Activated CD4-positive, alpha-beta T cell treated with anti-CD3 and anti-CD28 coated beads, Interleukin-2, amount 50 U/mL, for 4 hours (primary cell): ENCODE measurements at regions not wholly inside any gene's neighbourhood (a gene's known extent, or its start where the extent isn't known, plus 50 kb on each side); places are given as distances from the start of the nearest gene placed in this dataset.
"Not testable (repeated sequence)": the region's sequence is repeated elsewhere in the genome, so short reads cannot be mapped to it uniquely, and the experiment has no call there.

Source experiments
- DNase-seq, 2 experiments: peaks; one replicate each; pipeline ENCODE4 v3.0.0-alpha.2; 2020

DNA sequence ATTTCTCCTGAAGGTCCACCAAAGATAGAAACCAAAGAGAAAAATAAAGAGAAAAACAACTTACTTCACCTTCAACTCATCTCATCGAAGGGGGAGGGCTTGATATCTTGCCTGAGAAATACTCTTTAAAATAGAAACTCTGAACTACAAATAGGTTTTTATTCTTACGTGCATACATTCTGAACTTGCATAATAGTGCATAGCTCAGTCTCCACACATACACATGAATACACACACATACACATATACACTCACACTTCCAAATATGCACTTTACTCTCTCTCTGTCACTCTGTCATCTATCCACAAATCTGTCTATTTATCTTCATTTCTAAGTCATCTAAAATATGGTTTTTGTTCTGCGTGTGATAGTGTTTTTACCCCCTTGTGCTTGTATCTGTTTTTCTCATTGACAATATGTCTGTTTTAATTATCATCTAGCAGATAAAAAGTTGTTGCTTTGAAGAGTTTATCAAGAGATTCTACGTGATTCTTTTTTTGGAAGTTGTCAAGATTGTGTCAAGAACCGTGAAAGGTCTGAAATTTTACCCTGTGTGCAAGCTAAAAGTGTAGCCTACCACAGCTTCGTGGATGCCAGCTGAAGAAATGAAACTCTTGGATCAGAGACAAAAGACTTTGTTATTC lies 468.8 kb downstream of the EPM2A start:
- no peak for DNase-seq

DNA sequence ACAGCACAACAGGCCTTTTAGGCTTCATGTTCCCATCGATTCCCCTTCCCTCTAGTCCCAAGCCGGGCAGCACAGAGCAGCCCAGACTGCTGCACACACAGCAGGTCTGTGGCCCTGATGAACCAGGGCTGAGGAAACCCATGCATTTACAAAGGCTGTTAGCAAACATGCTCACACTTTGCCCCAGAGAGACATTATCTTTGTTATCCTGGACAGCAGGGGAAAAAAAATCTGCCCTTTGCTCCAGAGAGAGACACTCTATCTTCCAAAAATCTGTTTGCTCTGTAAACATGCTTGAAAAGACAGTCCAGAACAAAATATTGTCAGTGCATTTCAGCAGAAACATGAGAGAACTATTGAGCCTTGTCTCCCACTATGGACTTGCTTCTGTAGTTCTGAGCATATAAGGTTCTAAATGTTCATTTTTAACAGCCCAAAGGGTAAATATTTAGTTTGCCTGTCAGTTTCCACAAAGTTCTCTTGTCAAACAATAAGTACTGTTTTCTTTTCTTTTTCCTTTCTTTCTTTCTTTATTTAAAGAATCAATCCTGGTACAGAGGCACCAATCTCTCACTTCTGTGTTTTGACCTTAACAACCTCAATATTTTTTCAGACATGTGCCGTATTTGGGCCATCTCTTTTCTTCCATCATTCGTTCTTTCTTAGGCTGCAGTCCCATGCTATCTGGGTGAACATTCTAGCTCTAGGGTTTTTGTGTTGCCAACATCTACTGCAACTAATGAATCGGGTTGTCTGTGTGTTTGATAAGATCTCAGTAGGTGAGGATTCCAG lies 468.0 kb downstream of the EPM2A start:
- DNase-seq, result no peak

DNA sequence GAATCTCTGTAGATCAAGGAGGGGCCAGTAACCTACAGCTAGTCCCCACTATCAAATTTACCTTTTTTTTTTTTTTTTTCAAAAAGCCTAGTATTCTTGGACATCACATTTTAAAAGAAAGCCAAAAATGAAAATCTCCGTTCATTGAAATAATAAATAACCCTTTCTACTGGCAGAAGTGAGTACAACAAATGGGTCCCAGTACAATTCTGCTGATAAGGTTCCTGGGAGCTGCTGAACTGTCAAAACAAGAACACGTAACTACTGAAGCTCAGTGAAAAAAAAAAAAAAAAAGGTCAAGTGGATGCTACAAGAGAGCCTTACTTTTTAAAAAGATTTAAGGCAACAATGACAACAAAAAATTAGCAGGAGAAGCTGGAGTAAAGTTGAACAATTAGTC lies 464.9 kb downstream of the EPM2A start:
- no peak for DNase-seq

DNA sequence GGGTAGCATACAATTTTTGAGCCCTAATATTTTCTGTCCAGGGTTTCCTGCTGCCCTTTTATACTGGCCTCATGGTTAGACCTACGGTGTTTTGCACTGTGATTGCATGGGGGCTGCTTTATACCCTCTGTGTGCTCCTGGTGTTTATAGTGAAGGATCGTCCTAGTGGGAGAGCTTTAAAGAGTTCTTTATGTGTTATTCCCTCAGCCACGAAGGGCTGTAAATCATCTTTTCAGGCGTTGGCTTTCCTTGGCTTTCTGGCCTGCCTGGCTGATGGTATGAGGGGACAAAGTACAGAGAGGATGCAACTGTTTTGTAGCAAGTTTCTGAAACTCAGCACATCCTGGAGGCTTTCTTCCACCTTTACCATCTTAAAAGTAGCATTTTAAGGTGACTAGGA lies 464.3 kb downstream of the EPM2A start:
- no peak for DNase-seq

DNA sequence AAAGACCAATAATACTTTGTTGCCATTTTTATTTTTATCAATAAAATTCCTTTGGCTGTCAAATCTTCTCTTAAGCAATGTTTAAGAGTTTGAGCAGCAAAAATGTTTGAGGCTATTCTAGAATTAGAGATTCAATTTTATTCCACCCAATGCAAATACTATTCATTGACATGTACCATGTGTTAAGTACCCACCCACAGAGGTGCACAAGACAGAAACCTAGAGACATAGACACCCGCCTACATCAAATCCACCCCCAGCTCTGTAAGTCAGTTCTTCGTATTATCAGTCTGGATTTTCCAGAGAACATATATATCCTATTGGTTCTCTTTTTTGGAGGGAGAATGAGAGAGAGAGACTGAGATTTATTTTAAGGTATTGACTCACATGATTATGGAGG lies 463.7 kb downstream of the EPM2A start:
- DNase-seq, result no peak

DNA sequence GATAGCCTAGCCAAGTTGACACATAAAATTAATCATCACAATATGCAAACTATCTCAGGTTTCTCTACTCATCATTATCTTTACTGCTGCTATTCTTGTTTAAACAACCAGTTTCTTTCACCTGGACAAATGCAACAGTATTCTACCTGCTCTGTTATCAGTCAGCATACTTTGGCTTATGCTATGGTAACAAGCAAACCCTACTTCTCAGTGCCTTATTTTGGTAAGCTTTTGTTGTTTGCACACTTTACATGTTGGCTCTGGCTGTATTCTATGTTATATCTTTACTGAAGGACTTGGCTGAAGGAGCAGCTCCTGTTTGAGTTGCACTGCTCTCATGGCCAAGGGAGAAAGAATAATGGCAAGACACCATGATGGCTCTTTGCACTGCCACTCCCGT lies 463.1 kb downstream of the EPM2A start:
- DNase-seq, result no peak

DNA sequence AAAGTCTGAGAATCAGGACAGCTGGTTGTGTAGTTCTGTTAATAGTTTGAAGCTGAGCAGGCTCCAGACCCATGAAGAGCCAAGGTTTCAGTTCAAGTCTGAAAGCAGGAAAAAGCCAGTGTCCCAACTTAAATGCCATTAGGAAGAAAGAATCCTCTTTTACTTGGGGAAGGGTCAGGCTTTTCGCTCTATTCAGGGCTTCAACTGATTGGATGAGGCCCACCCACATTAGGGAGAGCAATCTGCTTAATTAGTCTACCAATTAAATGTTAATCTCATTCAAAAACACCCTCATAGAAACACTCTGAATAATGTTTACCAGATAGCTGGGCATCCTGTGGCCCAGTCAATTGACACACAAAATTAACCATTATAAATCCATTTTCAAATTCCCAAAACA lies 462.2 kb downstream of the EPM2A start:
- no peak for DNase-seq

DNA sequence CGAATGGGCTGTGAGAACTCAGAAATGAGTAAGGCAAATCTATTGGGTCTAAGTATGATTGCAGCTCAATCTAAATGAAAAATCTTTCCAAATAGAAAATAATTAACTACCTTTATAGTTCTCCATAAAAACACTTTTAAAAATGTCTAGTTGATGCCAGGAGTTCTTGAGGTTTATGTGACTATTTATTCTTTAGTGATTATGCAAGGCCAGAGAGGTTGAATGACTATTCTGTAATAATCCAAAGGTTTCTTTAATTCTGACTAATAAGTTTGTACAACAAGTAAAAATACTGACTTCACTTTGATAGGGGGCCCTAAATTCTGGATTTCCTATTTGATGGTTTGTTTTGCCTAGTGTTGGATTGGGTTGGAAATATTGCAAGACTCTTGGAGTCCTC lies 461.2 kb downstream of the EPM2A start:
- DNase-seq, result no peak

DNA sequence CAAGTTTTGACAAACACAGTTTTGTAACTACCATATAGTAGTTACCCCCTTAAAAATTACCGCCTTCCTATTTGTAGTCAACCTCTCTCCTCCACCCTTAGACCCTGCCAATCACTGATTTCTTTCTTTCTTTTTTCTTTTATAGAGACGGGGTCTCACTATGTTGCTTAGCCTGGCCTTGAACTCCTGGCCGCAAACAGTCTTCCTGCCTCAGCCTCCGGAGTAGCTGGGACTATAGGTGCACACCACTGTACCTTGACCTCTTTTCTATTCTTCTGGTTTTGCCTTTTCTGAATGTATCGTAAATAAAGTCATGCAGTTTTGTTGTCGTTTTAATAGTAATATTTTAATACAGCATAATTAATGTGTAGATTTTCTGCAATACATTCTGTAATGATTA lies 460.3 kb downstream of the EPM2A start:
- DNase-seq, result no peak

DNA sequence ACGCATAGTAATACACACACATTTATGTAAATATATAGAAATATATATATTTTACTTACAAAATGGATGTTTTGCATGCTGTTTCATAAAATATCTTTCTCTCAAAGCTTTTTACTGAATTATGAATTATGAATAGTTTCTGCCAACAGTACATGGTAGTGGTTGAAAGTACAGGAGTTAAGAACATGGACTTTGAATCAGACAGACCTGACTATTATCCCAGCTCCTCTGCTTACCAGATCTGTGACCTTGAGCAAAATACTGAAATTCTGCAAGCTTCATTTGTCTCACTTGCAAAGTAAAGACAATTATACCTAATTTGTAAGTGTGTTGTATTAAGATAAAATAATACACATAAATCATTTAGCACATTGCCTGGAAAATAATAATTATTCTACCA lies 459.5 kb downstream of the EPM2A start:
- no peak for DNase-seq

DNA sequence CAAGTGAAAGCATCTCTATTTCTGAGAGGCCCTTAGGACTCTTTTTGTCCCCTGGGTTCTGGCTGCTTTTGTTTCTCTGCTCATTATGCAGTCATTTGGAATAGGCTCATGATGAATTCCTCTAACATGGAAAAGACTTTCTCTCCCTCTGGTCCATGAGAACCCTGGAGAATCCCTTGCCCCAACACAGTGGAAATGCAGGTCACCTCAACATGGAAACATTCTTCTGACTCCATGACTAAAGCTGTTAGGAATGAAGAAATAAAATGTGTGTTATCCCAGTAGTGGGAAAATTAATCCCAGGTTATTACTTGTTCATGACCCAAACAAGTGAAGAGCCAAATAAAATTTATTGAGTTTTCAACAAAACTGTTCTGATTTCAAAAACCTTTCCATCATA lies 458.6 kb downstream of the EPM2A start:
- no peak for DNase-seq

DNA sequence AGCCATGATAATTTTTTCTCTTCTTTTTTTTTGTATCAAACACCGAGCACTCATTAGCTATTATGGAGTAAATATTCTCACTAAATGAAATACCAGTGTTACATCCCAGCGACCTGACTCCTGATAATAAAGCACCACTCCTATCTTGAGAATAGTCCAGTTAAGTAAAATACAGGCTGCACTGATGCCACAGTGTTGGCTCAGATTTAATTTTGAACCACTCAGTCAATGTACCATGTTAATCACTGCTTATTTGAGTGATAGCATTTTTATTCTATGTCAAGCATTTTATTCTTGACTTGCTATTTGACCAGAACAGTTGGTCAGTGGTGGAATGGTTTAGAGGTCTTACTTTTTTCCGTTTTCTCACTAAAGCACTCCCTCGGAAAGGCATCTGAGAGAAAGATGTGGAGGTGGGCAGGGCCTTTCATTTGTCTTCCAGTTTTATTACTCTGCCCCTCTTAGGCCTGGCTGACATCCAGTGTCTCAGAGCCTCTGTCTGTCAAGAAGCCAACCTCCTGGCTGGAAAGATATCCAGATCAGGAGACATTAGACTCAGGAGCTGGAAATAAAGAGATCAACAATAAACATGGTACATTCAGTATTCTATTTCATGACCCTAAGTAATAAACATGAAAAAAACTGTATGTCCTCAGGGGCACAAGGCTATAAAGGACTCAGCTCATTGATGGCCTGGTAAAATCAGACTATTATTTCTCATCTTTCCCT lies 457.8 kb downstream of the EPM2A start:
- no peak for DNase-seq

DNA sequence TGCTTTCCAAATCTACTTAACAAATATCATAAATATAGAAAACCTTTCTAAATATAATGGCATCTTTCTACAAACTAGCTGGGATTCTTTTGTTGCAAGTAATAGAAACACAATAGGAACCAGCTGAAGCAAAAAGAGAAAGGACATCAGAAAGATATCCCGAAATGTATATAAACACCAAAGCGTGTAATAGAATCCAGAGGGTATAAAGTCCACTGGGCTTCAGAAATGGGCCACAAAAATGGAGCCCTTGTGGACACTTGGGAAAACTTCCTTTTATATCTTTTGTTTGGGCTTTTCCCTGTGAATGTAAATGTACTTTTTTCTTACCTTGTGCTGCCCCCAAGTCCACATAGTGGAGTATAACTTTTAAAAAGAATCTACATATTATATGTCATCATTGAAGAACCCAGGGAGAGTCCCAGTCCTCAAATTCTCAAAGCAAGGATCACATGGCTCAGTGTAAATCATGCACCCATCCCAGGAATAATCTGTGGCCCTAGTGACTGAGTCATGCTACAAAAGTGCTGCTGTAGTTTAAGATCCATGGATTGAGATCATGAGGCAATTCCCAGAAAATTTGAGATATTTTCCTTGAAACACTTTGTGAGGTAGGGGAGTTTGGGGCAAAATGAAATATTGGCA lies 457.0 kb downstream of the EPM2A start:
- DNase-seq, result no peak

DNA sequence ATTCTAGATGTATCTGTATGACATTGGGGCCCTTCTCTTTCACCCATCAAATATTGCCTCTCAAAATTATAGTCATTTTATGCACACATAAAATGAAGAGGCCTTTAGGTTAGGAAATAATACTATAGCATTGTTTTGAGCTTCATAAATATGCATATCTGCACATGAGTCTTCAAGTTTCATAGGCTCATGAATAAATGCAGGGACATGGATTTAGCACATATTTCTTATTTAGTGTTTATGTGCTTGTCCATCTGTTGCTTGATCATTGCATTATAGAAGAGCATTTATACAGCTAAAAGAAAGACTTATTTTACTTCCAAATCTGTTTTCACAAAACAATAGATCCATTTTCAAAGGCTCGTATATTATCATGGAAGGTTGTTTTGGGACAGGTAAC lies 455.8 kb downstream of the EPM2A start:
- no peak for DNase-seq

DNA sequence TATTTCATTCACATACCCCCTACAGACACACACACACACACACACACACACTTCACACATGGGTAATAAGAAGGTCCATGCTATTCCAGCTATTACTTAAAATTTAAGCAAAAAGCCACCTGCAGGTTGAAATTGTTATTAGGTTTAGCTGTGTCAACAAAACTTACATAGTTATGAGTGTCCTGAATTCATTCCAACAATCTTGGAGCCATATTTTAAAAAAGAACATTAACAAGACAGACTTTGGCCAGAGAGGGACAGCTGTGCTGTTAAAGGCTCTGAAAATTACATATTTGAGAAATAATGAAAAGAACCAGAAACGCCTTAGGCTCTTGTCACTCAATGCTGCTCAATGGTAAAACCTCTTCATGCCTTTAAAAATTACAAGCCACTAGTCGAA lies 455.3 kb downstream of the EPM2A start:
- no peak for DNase-seq

DNA sequence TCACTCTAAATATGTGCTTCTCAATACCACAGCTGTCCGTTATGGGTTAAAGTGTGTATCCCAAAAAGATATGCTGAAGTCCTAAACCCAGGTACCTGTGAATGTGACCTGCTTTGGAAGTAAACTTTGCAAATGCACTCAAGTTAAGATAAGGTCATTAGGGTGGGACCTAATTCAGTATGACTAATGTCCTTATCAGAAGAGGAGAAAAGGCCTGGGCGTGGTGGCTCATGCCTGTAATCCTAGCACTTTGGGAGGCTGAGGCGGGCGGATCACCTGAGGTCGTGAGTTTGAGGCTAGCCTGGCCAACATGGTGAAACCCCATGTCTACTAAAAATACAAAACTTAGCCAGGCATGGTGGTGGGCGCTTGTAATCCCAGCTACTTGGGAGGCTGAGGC lies 452.1 kb downstream of the EPM2A start:
- DNase-seq, result not testable (repeated sequence)

DNA sequence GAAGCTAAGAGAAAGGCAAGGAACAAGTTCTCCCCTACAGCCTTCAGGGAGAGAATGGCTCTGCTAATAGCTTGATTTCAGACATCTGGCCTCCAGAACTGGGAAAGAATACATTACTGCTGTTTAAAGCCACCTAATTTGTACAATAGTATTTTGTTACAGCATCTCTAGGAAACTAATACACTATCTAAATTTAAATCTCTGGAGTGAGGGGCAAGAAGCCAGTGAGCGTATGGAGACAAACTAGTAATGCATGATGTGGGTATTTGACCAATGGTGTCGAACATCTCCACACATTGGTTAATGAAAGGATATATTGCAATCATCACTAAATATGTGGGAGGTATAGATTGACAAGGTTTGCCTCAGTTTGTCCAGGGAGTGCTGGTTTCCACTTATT lies 451.5 kb downstream of the EPM2A start:
- DNase-seq, result no peak

DNA sequence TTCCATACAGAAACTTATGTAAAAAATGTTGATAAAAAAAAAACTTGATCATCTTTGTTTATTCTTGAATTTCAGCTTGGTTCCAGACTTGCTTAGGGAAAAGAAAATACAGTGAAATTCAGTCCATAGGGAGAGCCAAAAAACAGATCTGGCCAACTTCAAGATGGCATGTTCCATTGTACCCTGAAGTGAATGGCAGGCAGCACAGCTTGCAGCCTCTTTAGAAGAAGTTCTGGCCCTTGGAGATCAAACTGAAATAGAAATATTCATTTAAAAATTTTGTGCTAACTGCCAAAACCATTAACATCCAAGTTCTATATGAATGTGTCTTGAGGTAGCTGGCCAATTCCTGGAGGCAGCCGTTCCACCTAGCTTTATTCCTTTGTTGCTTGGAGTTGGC lies 448.4 kb downstream of the EPM2A start:
- no peak for DNase-seq

DNA sequence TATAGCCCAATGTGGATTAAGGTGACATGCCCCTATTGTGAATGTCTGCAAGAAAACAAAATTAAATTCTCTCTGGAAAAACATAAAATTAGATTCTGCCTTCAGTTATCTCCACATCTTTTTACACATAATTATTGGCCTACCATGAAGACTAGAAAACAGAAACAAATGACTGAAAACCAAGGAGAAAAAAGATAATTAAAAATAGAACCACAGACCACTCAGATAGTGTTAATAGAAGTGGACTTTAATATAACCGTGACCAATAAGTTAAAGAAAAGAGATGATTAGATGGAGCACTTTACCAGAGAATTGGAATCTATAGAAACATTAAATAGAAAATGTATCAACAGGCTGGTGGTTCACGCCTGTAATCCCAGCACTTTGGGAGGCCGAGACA lies 445.7 kb downstream of the EPM2A start:
- no peak for DNase-seq

DNA sequence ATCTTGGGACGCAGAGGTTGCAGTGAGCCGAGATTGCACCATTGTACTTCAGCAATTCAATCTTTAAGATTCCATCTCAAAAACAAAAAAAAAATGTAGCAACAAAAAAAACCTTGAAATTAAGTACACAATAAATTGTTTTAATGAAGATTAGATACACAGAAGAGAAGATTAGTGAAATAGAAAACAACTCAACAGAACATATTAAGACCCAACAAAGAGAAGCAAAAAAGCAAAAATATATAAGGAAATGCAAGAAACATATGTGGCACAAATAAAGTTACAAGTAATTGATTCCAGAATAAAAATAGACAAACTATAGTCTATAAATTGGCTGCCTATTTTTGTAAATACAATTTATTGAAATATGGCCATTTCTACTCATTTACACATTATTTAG lies 445.2 kb downstream of the EPM2A start:
- DNase-seq, result no peak

DNA sequence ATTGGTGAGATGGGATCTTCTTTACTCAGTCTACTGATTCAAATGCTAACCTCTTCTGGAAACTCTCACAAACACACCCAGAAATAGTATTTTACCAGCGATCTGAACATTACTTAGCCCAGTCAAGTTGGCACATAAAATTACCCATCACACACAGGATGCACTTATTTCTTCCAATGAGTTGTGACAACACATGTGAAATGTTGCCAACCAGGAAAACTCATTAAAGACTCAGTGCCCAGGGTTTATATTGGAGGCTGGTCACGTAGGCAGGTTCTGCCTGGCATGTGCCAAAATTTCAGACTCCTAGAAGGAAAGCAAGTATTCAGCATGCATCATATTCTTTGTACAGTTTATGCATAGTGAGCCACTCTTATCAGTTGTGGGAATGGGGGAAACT lies 443.3 kb downstream of the EPM2A start:
- DNase-seq, result no peak

DNA sequence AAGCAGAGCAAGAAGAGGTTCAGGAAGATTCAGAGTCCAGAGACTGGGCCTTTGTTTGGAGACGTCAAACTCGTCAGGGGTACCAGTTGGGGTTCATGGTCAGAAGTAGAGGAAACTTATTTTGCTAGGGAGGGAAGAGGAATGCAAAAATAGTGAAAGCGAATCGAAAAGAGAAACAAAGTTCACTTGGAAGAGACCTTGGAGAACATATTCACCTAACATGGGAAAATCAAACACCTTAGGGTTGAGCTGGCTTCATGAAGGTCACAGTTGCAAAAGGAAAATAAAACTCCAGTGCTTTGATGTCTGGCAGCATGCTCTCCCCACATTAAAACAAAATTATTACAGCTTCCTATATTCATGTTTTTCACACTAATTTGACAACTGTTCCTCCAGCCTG lies 440.4 kb downstream of the EPM2A start:
- no peak for DNase-seq

DNA sequence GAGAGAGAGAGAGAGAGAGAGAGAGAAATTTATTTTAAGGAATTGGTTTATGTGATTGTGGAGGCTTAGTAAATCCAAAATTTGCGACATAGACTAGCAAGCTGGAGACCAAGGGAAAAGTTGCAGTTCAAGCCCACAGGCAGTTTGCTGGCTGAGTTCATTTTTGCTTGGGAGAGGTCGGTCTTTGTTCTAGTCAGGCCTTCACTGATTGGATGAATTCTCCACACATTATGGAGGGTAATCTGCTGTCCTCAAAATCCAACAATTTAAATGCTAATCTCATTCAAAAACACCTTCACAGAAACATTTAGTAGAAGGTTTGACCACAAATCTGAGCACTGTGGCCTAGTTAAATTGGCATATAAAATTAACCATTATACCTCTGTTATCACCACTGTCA lies 439.6 kb downstream of the EPM2A start:
- no peak for DNase-seq

DNA sequence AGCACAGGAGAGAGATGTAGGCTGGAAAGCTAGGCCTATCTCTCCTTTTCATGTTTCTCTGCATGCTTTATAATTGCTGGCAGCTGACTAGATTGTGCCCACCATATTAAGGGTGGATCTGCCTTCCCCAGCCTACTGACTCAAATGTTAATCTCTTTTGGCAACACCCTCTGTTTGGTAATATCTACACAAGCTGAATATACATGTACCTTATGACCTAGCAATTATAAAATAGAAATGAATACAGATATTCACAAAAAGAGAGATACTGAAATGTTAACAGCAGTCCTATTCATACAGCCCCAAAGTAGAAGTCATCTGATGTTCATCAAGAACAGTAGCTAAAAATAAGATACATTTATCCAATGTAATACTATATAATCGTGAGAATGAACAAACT lies 429.6 kb downstream of the EPM2A start:
- DNase-seq, result no peak
